MM.1S (cell line): ENCODE measurements at regions not wholly inside any gene's neighbourhood (a gene's known extent, or its start where the extent isn't known, plus 50 kb on each side); places are given as distances from the start of the nearest gene placed in this dataset.

ENCODE experiments used
- EZH2 ChIP-seq: fragments of 300-600 bp; sonication (generic); optimal IDR thresholded peaks from 2 replicates; pipeline ENCODE3; 2017; ENCODE audit warnings: low read depth, mild to moderate bottlenecking, antibody characterized with exemption, low read length, mixed read lengths
- EZH2phosphoT487 ChIP-seq: fragments of 300-600 bp; sonication (generic); IDR thresholded peaks from 2 replicates; pipeline ENCODE4 v1.6.1; 2018; ENCODE audit warnings: antibody characterized with exemption, low read length
- TF ChIP-seq, protein P1 (sequence below): fragments of 300-600 bp; sonication (generic); IDR thresholded peaks from 2 replicates; pipeline ENCODE4 v1.5.1; 2016; ENCODE audit warnings: antibody characterized with exemption, low read length, mixed read lengths

DNA sequence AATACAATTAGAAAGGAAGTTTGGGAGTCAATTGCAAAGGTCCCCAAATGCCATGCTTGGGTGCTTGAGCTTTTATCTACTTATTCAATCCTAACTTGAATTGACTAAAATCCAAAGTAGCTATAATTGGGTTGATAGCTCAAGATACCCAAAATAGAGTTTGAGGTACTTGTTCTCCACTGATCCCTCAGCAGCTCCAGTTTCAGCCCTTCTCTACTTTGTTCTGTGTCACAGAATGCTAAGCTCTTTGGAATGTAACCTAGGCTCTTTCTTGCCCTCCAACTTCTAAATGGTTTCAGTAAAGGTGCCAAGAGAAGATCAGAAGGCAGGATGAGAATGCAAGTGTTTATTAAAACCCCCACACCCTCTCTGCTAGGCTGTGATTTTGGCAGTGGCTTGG is 251.4 kb upstream of the CLEC14A start:
- TF ChIP-seq, protein P1, sequence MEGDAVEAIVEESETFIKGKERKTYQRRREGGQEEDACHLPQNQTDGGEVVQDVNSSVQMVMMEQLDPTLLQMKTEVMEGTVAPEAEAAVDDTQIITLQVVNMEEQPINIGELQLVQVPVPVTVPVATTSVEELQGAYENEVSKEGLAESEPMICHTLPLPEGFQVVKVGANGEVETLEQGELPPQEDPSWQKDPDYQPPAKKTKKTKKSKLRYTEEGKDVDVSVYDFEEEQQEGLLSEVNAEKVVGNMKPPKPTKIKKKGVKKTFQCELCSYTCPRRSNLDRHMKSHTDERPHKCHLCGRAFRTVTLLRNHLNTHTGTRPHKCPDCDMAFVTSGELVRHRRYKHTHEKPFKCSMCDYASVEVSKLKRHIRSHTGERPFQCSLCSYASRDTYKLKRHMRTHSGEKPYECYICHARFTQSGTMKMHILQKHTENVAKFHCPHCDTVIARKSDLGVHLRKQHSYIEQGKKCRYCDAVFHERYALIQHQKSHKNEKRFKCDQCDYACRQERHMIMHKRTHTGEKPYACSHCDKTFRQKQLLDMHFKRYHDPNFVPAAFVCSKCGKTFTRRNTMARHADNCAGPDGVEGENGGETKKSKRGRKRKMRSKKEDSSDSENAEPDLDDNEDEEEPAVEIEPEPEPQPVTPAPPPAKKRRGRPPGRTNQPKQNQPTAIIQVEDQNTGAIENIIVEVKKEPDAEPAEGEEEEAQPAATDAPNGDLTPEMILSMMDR = no peak
- no peak for TF ChIP-seq EZH2phosphoT487
- TF ChIP-seq EZH2 = no peak
